ENCODE measurements at regions not wholly inside any gene's neighbourhood (a gene's known extent, or its start where the extent isn't known, plus 50 kb on each side); places are given as distances from the start of the nearest gene placed in this dataset.

DNA sequence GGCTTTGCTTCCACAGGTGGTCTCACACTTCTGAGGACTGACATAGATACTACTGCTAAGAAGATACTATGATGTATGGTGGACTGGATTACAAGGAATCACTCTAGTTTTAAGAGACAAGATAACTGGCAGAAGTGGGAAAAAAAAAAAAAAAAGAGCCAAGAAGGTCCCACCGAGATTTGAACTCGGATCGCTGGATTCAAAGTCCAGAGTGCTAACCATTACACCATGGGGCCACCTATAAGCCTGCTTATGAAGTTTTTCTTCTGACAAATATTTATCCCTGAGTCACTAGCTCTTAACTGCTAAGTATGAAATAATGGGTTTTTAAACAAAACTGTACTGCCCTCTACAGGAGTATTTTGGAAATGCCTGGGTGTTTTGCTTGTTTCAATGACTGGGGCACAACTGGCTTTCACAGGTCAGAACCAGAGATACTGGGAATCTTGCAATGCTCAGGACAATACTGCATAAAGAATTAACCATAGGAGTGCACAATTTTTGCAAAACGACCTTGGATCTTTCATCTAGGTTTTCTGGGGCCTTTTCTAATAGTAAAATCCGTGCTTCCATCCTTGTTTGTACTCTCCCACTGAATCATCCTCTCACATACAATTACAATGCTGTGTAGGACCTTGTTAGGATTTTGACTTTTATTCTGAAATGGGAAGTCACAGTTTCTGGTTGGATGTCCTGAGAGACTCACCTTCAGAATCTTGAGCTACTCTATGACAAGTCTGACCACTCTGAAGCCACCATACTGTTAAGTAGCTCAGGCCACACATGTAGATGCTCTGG lies 116.3 kb downstream of the OR2B2 start (continued):
- TF ChIP-seq CHD1 (IDR thresholded peaks at IDR 0.05; ENCODE audit: low read depth, low read length) = no peak; the same call in 1 of the 2 replicates
- no peak for TF ChIP-seq CEBPB (IDR thresholded peaks at IDR 0.05; ENCODE audit: low read depth, low read length)

DNA sequence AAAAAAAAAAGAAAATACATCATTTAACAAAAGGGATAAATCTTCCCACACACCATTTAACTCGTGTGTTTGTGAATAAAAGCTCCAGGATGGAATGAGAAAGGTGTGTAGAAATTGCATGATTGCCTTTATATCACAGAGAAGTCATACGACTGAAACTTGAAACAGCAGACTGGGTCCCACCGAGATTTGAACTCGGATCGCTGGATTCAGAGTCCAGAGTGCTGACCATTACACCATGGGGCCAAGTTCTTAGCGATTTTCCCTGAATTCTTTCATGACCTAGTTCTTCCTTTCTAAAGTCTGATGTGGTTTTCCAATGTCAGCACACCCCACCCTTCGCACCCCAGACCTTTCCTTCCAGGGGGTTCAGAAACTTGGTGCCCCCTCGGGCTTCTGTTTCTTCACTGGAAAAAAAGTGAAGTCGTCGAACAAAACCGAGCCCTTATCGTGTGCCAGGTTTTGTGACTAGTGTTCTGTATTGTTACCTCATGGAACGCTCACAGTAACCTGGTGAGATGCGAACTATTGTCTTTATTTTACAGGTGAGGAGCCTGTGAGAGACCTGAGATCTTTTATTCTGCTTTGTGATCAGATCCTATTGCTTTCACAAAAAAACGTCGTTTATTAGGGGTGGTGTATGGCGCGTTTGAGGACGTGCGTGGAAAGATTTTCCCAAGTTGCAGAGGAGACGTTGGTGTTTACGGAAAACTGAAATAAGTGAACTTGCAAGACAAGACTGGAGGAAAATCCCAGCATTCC lies 120.8 kb downstream of the OR2B2 start:
- H2AK5ac ChIP-seq (ENCODE audit: low read depth, low read length) = no peak overlapping the region
- ChIA-PET POLR2A (ENCODE audit: unreplicated experiment) (no interaction called here), CTCF (interaction anchor here (1.0 kb wide), 1 partner anchor 19 kb away, joined by 3 read pairs; no protein-coding TSS in a partner anchor)
- no TSS peak for BruUV-seq (replicated peaks)
- H3K14ac ChIP-seq (replicated peaks; ENCODE audit: low read depth, low read length) = 0 out of 2 replicates have a peak overlapping the region, but pooled peaks have one; percentile 2
- peak overlapping the region; percentile 51 for H3K4me2 ChIP-seq (ENCODE audit: low read depth, low read length)
- H3K4me3 ChIP-seq (ENCODE audit: insufficient read depth, low read depth, low read length) = peak overlapping the region; percentile 43
- H4K8ac ChIP-seq (ENCODE audit: low read depth in 2 of 2, low read length in 2 of 2) = no peak overlapping the region
- H4K5ac ChIP-seq (ENCODE audit: low read depth, low read length) = no peak overlapping the region; the same call in 1 of the 2 replicates
- H4K20me1 ChIP-seq (ENCODE audit: insufficient read depth, low read length) = no peaks in the 10 kb centered on the region; the same call in 1 of the 2 replicates
- H3K9ac ChIP-seq (ENCODE audit: low read depth, low read length) = peak overlapping the region; percentile 49
- H3K9me3 ChIP-seq (ENCODE audit: control insufficient read depth, insufficient read depth, low read length) = no peaks in the 10 kb centered on the region
- peak overlapping the region; percentile 86 for H2AFZ ChIP-seq (replicated peaks; ENCODE audit: low read length, poor library complexity)
- peak overlapping the region; percentile 37; the same call in 1 of the 2 replicates for H3K56ac ChIP-seq (ENCODE audit: extremely low read depth, insufficient read depth, low read length)
- 0 out of 4 replicates have a peak, but pooled peaks cover 0 to 6% of the 10 kb centered on the region in 2 experiments for H3K79me1 ChIP-seq (ENCODE audit: low read depth in 1 of 2, low read length in 2 of 2)
- no peaks in the 10 kb centered on the region for H3K27me3 ChIP-seq (ENCODE audit: control insufficient read depth, insufficient read depth, low read length)
- no peak overlapping the region for H2BK120ac ChIP-seq (ENCODE audit: low read depth, low read length)
- no peak overlapping the region for H4K91ac ChIP-seq (ENCODE audit: insufficient read depth, low read depth, low read length)
- in situ Hi-C loops (cut with MboI; ENCODE audit: low sequenced_read_pairs) (no loop called here), dilution Hi-C loops (cut with HindIII; ENCODE audit: low sequenced_read_pairs, unreplicated experiment) (no loop called here), intact Hi-C loops (cut with micrococcal nuclease) (loop anchor here (2.0 kb wide), 1 partner anchor 103 kb away; no protein-coding TSS in a partner anchor)
- H2AK9ac ChIP-seq (replicated peaks; ENCODE audit: low read depth, low read length, poor library complexity) = no peak overlapping the region
- no peak overlapping the region for H2BK15ac ChIP-seq (ENCODE audit: low read depth, low read length)
- ATAC-seq (ENCODE audit: low read depth) (peak; percentile 69), DNase-seq (peak; percentile 87)
- no peaks in the 10 kb centered on the region; the same call in 1 of the 2 replicates for H3K9me1 ChIP-seq (ENCODE audit: insufficient read depth, low read length)
- H3K18ac ChIP-seq (ENCODE audit: low read depth, low read length) = no peak overlapping the region; the same call in 1 of the 2 replicates
- H3K4me1 ChIP-seq (ENCODE audit: control insufficient read depth, insufficient read depth, low read length) = no peaks in the 10 kb centered on the region
- WGBS, 2 experiments (ENCODE audit: extremely low coverage in 2 of 2, insufficient read length in 1 of 2) = 0% methylated on average over 11 of the region's 22 CpGs; no CpG with 5 or more reads in 1 of the 2 experiments
- no peak overlapping the region for H3K4ac ChIP-seq (ENCODE audit: low read depth, low read length)
- no peak overlapping the region for H2BK20ac ChIP-seq (ENCODE audit: low read depth, low read length)
- peak overlapping the region; percentile 3 for H2BK5ac ChIP-seq (ENCODE audit: low read depth, low read length, poor library complexity, severe bottlenecking)
- 0 out of 2 replicates have a peak overlapping the region, but pooled peaks have one; percentile 8 for H3K23ac ChIP-seq (ENCODE audit: low read depth, low read length)
- H3K36me3 ChIP-seq (ENCODE audit: control insufficient read depth, insufficient read depth, low read length) = no peaks in the 10 kb centered on the region
- H3K27ac ChIP-seq (ENCODE audit: insufficient read depth, low read length) = no peak overlapping the region
- TF ChIP-seq USF2 (IDR thresholded peaks at IDR 0.05; ENCODE audit: low read depth, low read length) = no peak
- no peak for TF ChIP-seq CEBPB (IDR thresholded peaks at IDR 0.05; ENCODE audit: low read depth, low read length)
- TF ChIP-seq, protein P1, sequence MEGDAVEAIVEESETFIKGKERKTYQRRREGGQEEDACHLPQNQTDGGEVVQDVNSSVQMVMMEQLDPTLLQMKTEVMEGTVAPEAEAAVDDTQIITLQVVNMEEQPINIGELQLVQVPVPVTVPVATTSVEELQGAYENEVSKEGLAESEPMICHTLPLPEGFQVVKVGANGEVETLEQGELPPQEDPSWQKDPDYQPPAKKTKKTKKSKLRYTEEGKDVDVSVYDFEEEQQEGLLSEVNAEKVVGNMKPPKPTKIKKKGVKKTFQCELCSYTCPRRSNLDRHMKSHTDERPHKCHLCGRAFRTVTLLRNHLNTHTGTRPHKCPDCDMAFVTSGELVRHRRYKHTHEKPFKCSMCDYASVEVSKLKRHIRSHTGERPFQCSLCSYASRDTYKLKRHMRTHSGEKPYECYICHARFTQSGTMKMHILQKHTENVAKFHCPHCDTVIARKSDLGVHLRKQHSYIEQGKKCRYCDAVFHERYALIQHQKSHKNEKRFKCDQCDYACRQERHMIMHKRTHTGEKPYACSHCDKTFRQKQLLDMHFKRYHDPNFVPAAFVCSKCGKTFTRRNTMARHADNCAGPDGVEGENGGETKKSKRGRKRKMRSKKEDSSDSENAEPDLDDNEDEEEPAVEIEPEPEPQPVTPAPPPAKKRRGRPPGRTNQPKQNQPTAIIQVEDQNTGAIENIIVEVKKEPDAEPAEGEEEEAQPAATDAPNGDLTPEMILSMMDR (conservative IDR thresholded peaks at IDR 0.05; ENCODE audit: low read depth, low read length) = no peak
- no peak for TF ChIP-seq RFX5 (IDR thresholded peaks at IDR 0.05; ENCODE audit: low read depth, low read length)
- TF ChIP-seq BHLHE40 (IDR thresholded peaks at IDR 0.05; ENCODE audit: low read depth, low read length) = peak; percentile 6; the same call in 1 of the 2 replicates
- no peak for TF ChIP-seq POLR2A (IDR thresholded peaks at IDR 0.05; ENCODE audit: low read depth, low read length)
- TF ChIP-seq NFE2L2 (IDR thresholded peaks at IDR 0.05; ENCODE audit: low read depth, low read length) = no peak
- peak; percentile 51; the same call in 1 of the 2 replicates for TF ChIP-seq MAFK (IDR thresholded peaks at IDR 0.05; ENCODE audit: low read depth, low read length)
- no peak for TF ChIP-seq MXI1 (IDR thresholded peaks at IDR 0.05; ENCODE audit: borderline replicate concordance, low read depth, low read length)
- no peak; the same call in 1 of the 2 replicates for TF ChIP-seq CHD1 (IDR thresholded peaks at IDR 0.05; ENCODE audit: low read depth, low read length)
- TF ChIP-seq SMC3 (IDR thresholded peaks at IDR 0.05; ENCODE audit: low read depth, low read length) = no peak

All from IMR-90 (cell line).